Progenitor cell of endocrine pancreas (in vitro differentiated cells): ENCODE measurements at regions not wholly inside any gene's neighbourhood (a gene's known extent, or its start where the extent isn't known, plus 50 kb on each side); places are given as distances from the start of the nearest gene placed in this dataset.

Source experiments
- DNase-seq: peaks from one replicate; pipeline ENCODE4 v3.0.0; 2021; ENCODE audit warnings: low spot score; ENCODE audit not compliant: unreplicated experiment
- H3K27ac Mint-ChIP-seq: 2 replicates; pipeline ENCODE4 v1.8.0; 2021; ENCODE audit warnings: mild to moderate bottlenecking, moderate library complexity, mixed read lengths
- H3K27me3 Mint-ChIP-seq: 2 replicates; pipeline ENCODE4 v1.8.0; 2021; ENCODE audit warnings: mixed read lengths
- H3K36me3 Mint-ChIP-seq: 2 replicates; pipeline ENCODE4 v1.8.0; 2022; ENCODE audit warnings: mixed read lengths; ENCODE audit not compliant: insufficient read depth
- H3K4me1 Mint-ChIP-seq: 2 replicates; pipeline ENCODE4 v1.8.0; 2021; ENCODE audit warnings: low read depth, mixed read lengths
- H3K4me3 Mint-ChIP-seq: 2 replicates; pipeline ENCODE4 v1.8.0; 2021; ENCODE audit warnings: low read depth, mild to moderate bottlenecking, moderate library complexity, mixed read lengths
- H3K9me3 Mint-ChIP-seq: 2 replicates; pipeline ENCODE4 v1.8.0; 2021; ENCODE audit warnings: low read depth, mixed read lengths
- TF ChIP-seq, protein P1 (sequence below): fragments of 200-600 bp; sonication (generic); IDR thresholded peaks from one replicate; pipeline ENCODE4 v1.5.0; 2021; ENCODE audit warnings: antibody characterized with exemption, mild to moderate bottlenecking; ENCODE audit not compliant: unreplicated experiment

DNA sequence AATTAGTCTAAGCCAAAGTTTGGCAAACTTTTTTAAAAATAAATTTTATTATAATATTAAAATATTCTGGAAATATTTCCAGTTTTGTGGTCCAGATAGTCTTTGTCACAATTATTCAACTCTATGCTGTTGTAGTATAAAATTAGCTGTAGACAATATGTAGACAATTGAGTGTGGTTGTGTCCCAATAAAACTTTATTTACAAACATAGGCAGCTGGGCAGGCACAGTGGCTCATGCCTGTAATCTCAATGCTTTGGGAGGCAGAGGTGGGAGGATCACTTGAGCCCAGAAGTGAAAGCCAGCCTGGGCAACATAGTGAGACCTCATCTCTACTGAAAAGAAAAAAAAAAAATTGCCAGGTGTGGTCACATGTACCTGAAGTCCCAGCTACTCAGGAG, 150.5 kb upstream of the EPB41L4A start:
- peaks cover 4% of the 10 kb centered on the region for H3K9me3 Mint-ChIP-seq
- no peak overlapping the region for H3K4me3 Mint-ChIP-seq
- TF ChIP-seq, protein P1, sequence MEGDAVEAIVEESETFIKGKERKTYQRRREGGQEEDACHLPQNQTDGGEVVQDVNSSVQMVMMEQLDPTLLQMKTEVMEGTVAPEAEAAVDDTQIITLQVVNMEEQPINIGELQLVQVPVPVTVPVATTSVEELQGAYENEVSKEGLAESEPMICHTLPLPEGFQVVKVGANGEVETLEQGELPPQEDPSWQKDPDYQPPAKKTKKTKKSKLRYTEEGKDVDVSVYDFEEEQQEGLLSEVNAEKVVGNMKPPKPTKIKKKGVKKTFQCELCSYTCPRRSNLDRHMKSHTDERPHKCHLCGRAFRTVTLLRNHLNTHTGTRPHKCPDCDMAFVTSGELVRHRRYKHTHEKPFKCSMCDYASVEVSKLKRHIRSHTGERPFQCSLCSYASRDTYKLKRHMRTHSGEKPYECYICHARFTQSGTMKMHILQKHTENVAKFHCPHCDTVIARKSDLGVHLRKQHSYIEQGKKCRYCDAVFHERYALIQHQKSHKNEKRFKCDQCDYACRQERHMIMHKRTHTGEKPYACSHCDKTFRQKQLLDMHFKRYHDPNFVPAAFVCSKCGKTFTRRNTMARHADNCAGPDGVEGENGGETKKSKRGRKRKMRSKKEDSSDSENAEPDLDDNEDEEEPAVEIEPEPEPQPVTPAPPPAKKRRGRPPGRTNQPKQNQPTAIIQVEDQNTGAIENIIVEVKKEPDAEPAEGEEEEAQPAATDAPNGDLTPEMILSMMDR = no peak
- no peak overlapping the region for H3K27ac Mint-ChIP-seq
- no peaks in the 10 kb centered on the region for H3K36me3 Mint-ChIP-seq
- no peaks in the 10 kb centered on the region for H3K27me3 Mint-ChIP-seq
- peaks cover 1% of the 10 kb centered on the region for H3K4me1 Mint-ChIP-seq
- no peak for DNase-seq

DNA sequence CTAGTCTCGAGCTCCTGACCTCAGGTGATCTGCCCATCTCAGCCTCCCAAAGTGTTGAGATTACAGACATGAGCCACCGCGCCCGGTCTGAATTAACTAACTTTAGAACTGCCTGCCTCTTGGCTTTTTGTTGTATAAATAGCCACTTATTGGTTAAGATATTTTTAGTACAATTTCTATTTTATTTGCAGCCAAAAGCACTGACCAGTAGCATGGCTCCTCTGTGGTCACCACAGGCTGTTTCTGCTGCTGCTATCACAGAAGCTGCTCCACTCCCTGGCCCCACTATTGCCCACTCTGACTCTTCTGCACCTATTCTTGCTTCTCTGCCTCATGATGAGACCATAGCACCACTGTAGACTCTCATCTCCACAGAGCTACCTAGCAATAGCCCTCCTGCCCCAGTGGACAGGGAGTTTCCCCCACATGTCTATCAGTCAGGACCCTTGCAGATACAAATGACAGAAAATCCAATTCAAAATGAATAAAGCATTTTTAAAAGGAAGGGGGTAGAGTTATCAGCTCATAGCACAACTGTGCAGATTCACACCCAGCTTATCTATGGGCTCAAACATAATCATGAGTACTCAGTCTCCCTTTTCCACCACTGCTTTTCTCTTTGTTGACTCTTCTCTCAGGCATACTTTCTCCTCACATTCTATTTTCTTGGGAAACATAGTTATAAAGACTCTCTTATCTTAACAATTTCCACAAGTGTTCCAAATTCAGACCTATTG, 151.8 kb upstream of the EPB41L4A start:
- peaks cover 1% of the 10 kb centered on the region for H3K4me1 Mint-ChIP-seq
- H3K4me3 Mint-ChIP-seq = no peak overlapping the region
- TF ChIP-seq, protein P1 = no peak
- no peaks in the 10 kb centered on the region for H3K36me3 Mint-ChIP-seq
- H3K27me3 Mint-ChIP-seq = no peaks in the 10 kb centered on the region
- no peak for DNase-seq
- H3K9me3 Mint-ChIP-seq = no peaks in the 10 kb centered on the region
- H3K27ac Mint-ChIP-seq = no peak overlapping the region

- no peak for DNase-seq
- no peaks in the 10 kb centered on the region for H3K9me3 Mint-ChIP-seq
- no peaks in the 10 kb centered on the region for H3K36me3 Mint-ChIP-seq
- H3K27ac Mint-ChIP-seq = no peak overlapping the region
- H3K4me3 Mint-ChIP-seq = no peak overlapping the region
- H3K27me3 Mint-ChIP-seq = no peaks in the 10 kb centered on the region
- TF ChIP-seq, protein P1 = no peak
- peaks cover 1% of the 10 kb centered on the region for H3K4me1 Mint-ChIP-seq
Measured at GRCh38 chr5:112573441-112573840, 154.4 kb upstream of the EPB41L4A start.

GRCh38 chr5:112574536-112574935, 155.5 kb upstream of the EPB41L4A start:
- Mint-ChIP-seq H3K36me3 (no peaks in the 10 kb centered on the region), H3K9me3 (no peaks in the 10 kb centered on the region), H3K27me3 (no peaks in the 10 kb centered on the region), H3K4me1 (peaks cover 1% of the 10 kb centered on the region), H3K4me3 (no peak overlapping the region), H3K27ac (no peak overlapping the region)
- no peak for DNase-seq
- TF ChIP-seq, protein P1 = no peak

DNA sequence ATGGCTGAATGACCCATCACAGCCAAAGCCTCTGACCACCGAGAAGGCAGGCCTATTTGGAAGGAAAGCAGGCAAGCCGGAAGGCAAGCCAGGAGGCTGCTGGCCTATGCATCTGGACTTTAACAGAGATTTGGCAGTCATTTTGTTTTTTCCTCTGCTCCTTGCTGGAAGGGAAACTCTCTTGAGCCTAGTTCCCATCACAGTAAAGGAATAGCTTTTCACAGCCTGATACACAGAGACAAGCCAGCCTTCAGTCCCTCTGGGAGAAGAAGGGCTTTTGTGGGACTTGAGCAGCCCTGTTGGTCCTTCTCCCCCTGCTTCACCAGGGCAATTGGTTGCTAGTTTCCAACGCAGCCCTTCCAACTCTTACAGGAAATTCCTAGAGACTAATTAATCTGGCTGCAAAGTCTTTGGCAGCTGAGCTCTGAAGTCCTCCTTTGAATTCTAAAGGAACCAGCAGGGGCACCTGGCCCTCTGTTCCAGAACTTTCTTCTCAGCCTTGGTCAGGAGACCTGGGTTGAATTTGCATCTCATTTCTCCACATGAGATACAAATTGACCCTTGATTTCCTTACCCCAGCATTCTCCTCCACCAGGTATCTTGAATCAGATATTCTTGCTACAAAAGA, 157.3 kb upstream of the EPB41L4A start:
- DNase-seq = no peak
- Mint-ChIP-seq H3K36me3 (no peaks in the 10 kb centered on the region), H3K4me1 (no peaks in the 10 kb centered on the region), H3K27ac (no peak overlapping the region), H3K4me3 (no peak overlapping the region), H3K27me3 (no peaks in the 10 kb centered on the region), H3K9me3 (no peaks in the 10 kb centered on the region)
- TF ChIP-seq, protein P1 = no peak
